Spleen (tissue), 11 donors: ENCODE measurements at regions not wholly inside any gene's neighbourhood (a gene's known extent, or its start where the extent isn't known, plus 50 kb on each side); places are given as distances from the start of the nearest gene placed in this dataset.

ENCODE experiments used
- DNase-seq: peaks from one replicate; pipeline ENCODE4 v3.0.0-alpha.2; 2020
- H3K27ac ChIP-seq, 8 donors: fragments of 200-600 bp; sonication (generic) in 7 of 8; 1 replicate in 4 of 8; 2 replicates in 4 of 8; pipeline versions ENCODE4 v1.5.0 to v1.8.0; 2016 to 2021; ENCODE audit warnings: inconsistent platforms in 4 of 8, mild to moderate bottlenecking in 4 of 8, moderate library complexity in 1 of 8
- H3K27me3 ChIP-seq, 7 donors: fragments of 200-600 bp; sonication (generic) in 6 of 7; replicated peaks in 1 of 7; 1 replicate in 4 of 7; 2 replicates in 3 of 7; pipeline versions ENCODE4 v1.5.0 to v1.8.0; 2016 to 2021; ENCODE audit warnings: inconsistent platforms in 3 of 7, mild to moderate bottlenecking in 1 of 7
- H3K36me3 ChIP-seq, 6 donors: fragments of 200-600 bp; sonication (generic) in 5 of 6; 1 replicate in 4 of 6; 2 replicates in 2 of 6; pipeline versions ENCODE4 v1.5.0 to v1.8.0; 2016 to 2021; ENCODE audit warnings: inconsistent platforms in 2 of 6
- H3K4me1 ChIP-seq, 6 donors: fragments of 200-600 bp; sonication (generic) in 5 of 6; 1 replicate in 3 of 6; 2 replicates in 3 of 6; pipeline versions ENCODE4 v1.5.0 to v1.8.0; 2016 to 2021; ENCODE audit warnings: inconsistent platforms in 3 of 6
- H3K4me3 ChIP-seq, 8 donors: fragments of 200-600 bp; sonication (generic) in 7 of 8; 1 replicate in 4 of 8; 2 replicates in 4 of 8; pipeline versions ENCODE4 v1.5.0 to v1.8.0; 2016 to 2021; ENCODE audit warnings: inconsistent platforms in 4 of 8, mild to moderate bottlenecking in 4 of 8, moderate library complexity in 2 of 8
- H3K9me3 ChIP-seq, 8 donors: fragments of 200-600 bp; sonication (generic) in 7 of 8; 1 replicate in 4 of 8; 2 replicates in 4 of 8; pipeline versions ENCODE4 v1.5.0 to v1.8.0; 2016 to 2021; ENCODE audit warnings: inconsistent platforms in 4 of 8
- CTCF ChIP-seq, 11 experiments: fragments of 200-600 bp in 7 of 11; fragments of 450-650 bp in 4 of 11; sonication (generic) in 4 of 11; IDR thresholded peaks in 8 of 11; conservative IDR thresholded peaks in 3 of 11; 1 replicate in 7 of 11; 2 replicates in 4 of 11; pipeline versions ENCODE4 v1.4.0 to v1.8.0; 2016 to 2021; ENCODE audit warnings: antibody characterized with exemption in 11 of 11, inconsistent platforms in 4 of 11, mild to moderate bottlenecking in 1 of 11
- POLR2A ChIP-seq, 3 donors: fragments of 450-650 bp; IDR thresholded peaks; one replicate each; pipeline ENCODE4 v1.5.1; 2017; ENCODE audit warnings: antibody characterized with exemption in 3 of 3, mild to moderate bottlenecking in 1 of 3
- POLR2AphosphoS5 ChIP-seq, 3 donors: sonication (generic); formaldehyde crosslinking; IDR thresholded peaks; one replicate each; pipeline ENCODE4 v1.5.1; 2017; ENCODE audit warnings: antibody characterized with exemption in 3 of 3
- WGBS, 5 donors: extraction: QIAGEN DNeasy Blood & Tissue Kit in 3 of 5; methylation state at CpG; one replicate each; pipeline versions ENCODE4 v1.1.5 to v1.1.7; 2013 to 2018; 5-methylcytosine and 5-hydroxymethylcytosine counted together
- intact Hi-C: fragments of 100-400 bp; cut with DNase I; formaldehyde crosslinking; loops from one replicate; pipeline ENCODE4 v1.15.0; 2023; ENCODE audit warnings: low total_unique reads
- donor health status: healthy with polysubstance abuse.
- donor health status: DM: no; HTN: no; CAD: no; lungs with moderate emphysema.
- donor health status: DM: no; HTN: no; CAD: no.
- donor health status: Bipolar disorder and iron deficiency.
- donor health status: healthy.
- donor health status: DM: no; HTN: no; CAD: no.
- donor health status: DM: yes; HTN: yes; CAD: no.

- Histone ChIP-seq H3K4me3 (no peak overlapping the region), H3K36me3 (no peaks in the 10 kb centered on the region), H3K4me1 (no peaks in the 10 kb centered on the region), H3K27ac (no peak overlapping the region), H3K9me3 (peaks cover 0 to 12% (median 0%) of the 10 kb centered on the region in 8 donors), H3K27me3 (no peaks in the 10 kb centered on the region)
- intact Hi-C loops: no loop called here
- TF ChIP-seq POLR2A (IDR thresholded peaks at IDR 0.05) (no peak), POLR2AphosphoS5 (IDR thresholded peaks at IDR 0.05) (no peak), CTCF (IDR thresholded peaks at IDR 0.05 in 8 of 11, conservative IDR thresholded peaks at IDR 0.05 in 3 of 11) (no peak)
- WGBS, 5 donors: 61 to 79% (median 74%) methylated on average over 4 of the region's 4 CpGs
- no peak for DNase-seq
Observed at GRCh38 chr13:82925114-82925513, 957.2 kb downstream of the SLITRK1 start.

GRCh38 chr13:82917984-82918383, 964.3 kb downstream of the SLITRK1 start:
- H3K27ac ChIP-seq: no peak overlapping the region
- H3K27me3 ChIP-seq: no peaks in the 10 kb centered on the region
- WGBS, 5 donors: 76 to 94% (median 88%) methylated on average over 2 of the region's 2 CpGs
- no peak for TF ChIP-seq POLR2AphosphoS5 (IDR thresholded peaks at IDR 0.05)
- no peak for TF ChIP-seq CTCF (IDR thresholded peaks at IDR 0.05 in 8 of 11, conservative IDR thresholded peaks at IDR 0.05 in 3 of 11)
- no peak for TF ChIP-seq POLR2A (IDR thresholded peaks at IDR 0.05)
- intact Hi-C loops: no loop called here
- no peak overlapping the region for H3K4me3 ChIP-seq
- H3K36me3 ChIP-seq: no peaks in the 10 kb centered on the region
- DNase-seq: no peak
- H3K9me3 ChIP-seq: peaks cover 0 to 3% (median 0%) of the 10 kb centered on the region in 8 donors
- H3K4me1 ChIP-seq: no peaks in the 10 kb centered on the region

- no peaks in the 10 kb centered on the region for H3K36me3 ChIP-seq
- whole genome bisulfite sequencing, 5 donors: 77 to 96% (median 87%) methylated on average over 3 of the region's 3 CpGs
Observed at GRCh38 chr13:82912564-82912963, 969.7 kb downstream of the SLITRK1 start.

GRCh38 chr13:82905071-82905470, 977.2 kb downstream of the SLITRK1 start:
- 41 to 86% (median 78%) methylated on average over 2 of the region's 2 CpGs for WGBS, 5 donors

More at GRCh38 chr13:82912564-82912963, 969.7 kb downstream of the SLITRK1 start:
- intact Hi-C loops: no loop called here
- TF ChIP-seq CTCF (IDR thresholded peaks at IDR 0.05 in 8 of 11, conservative IDR thresholded peaks at IDR 0.05 in 3 of 11) (no peak), POLR2AphosphoS5 (IDR thresholded peaks at IDR 0.05) (no peak), POLR2A (IDR thresholded peaks at IDR 0.05) (no peak)
- no peak for DNase-seq
- H3K4me3 ChIP-seq: no peak overlapping the region
- H3K4me1 ChIP-seq: no peaks in the 10 kb centered on the region
- no peaks in the 10 kb centered on the region for H3K27me3 ChIP-seq
- H3K9me3 ChIP-seq: peaks cover 0 to 5% (median 0%) of the 10 kb centered on the region in 8 donors
- no peak overlapping the region for H3K27ac ChIP-seq

More at GRCh38 chr13:82905071-82905470, 977.2 kb downstream of the SLITRK1 start:
- peaks cover 0 to 4% (median 0%) of the 10 kb centered on the region in 8 donors for H3K9me3 ChIP-seq
- no peak overlapping the region for H3K27ac ChIP-seq
- TF ChIP-seq CTCF (IDR thresholded peaks at IDR 0.05 in 8 of 11, conservative IDR thresholded peaks at IDR 0.05 in 3 of 11): no peak
- TF ChIP-seq POLR2AphosphoS5 (IDR thresholded peaks at IDR 0.05): no peak
- no peak for TF ChIP-seq POLR2A (IDR thresholded peaks at IDR 0.05)
- intact Hi-C loops: no loop called here
- H3K4me1 ChIP-seq: no peaks in the 10 kb centered on the region
- no peak for DNase-seq
- no peaks in the 10 kb centered on the region for H3K36me3 ChIP-seq
- H3K27me3 ChIP-seq: no peaks in the 10 kb centered on the region
- H3K4me3 ChIP-seq: no peak overlapping the region
